Panc1 (cell line): ENCODE measurements at regions not wholly inside any gene's neighbourhood (a gene's known extent, or its start where the extent isn't known, plus 50 kb on each side); places are given as distances from the start of the nearest gene placed in this dataset.
"Not testable (repeated sequence)": the region's sequence is repeated elsewhere in the genome, so short reads cannot be mapped to it uniquely, and the experiment has no call there.

Source experiments
- CTCF ChIP-seq: fragments of 450-650 bp; IDR thresholded peaks from 2 replicates; pipeline ENCODE4 v1.5.1; 2017; ENCODE audit warnings: mild to moderate bottlenecking
- POLR2AphosphoS5 ChIP-seq: IDR thresholded peaks from 2 replicates; pipeline ENCODE4 v1.6.1; 2012; ENCODE audit warnings: mild to moderate bottlenecking, low read depth, low read length, moderate library complexity
- REST ChIP-seq, 2 experiments: IDR thresholded peaks; 2 replicates each; pipeline ENCODE4 v1.6.1; 2011 to 2012; ENCODE audit warnings: low read depth in 2 of 2, control low read depth in 1 of 2, low read length in 1 of 2, mild to moderate bottlenecking in 1 of 2, moderate library complexity in 1 of 2; ENCODE audit not compliant: insufficient read depth in 1 of 2
- SIN3A ChIP-seq: IDR thresholded peaks from 2 replicates; pipeline ENCODE4 v1.6.1; 2012; ENCODE audit warnings: low read depth, mild to moderate bottlenecking, low read length, moderate library complexity, borderline replicate concordance; ENCODE audit not compliant: insufficient read depth
- TCF7L2 ChIP-seq: IDR thresholded peaks from 2 replicates; pipeline ENCODE4 v1.6.1; 2011; ENCODE audit warnings: mild to moderate bottlenecking, low read depth, low read length, inconsistent platforms

GRCh38 chr21:9790354-9790753 lies 731.0 kb upstream of the TPTE start:
- not testable (repeated sequence) for TF ChIP-seq CTCF; SIN3A; REST (IDR thresholded peaks at IDR 0.05; ENCODE audit: insufficient read depth in 1 of 2, low read depth in 2 of 2, low read length in 1 of 2); TCF7L2; POLR2AphosphoS5
